ENCODE measurements at regions not wholly inside any gene's neighbourhood (a gene's known extent, or its start where the extent isn't known, plus 50 kb on each side); places are given as distances from the start of the nearest gene placed in this dataset.
"Not testable (repeated sequence)": the region's sequence is repeated elsewhere in the genome, so short reads cannot be mapped to it uniquely, and the experiment has no call there.

DNA sequence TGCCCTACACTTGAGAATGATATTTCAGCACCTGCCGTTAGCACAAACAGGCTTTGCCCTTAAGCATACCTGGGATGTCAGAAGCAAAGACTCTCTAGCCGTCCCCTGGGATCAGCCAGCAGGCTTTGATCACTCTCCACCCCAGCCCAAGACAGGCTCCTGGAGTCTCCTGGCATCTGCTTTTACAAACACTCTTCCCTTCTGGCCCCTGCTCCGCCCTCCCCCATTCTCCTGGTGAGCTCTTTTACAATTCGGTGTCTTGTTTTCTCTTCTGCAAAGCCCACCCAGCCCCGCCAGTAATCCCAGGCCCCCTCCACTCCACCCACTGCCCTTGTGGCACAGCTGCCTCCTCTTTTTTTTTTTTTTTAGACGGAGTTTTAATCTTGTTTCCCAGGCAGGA is 50.4 kb downstream of the KATNIP start:
- Histone ChIP-seq H4K20me1 (ENCODE audit: insufficient read depth) (peaks cover 17% of the 10 kb centered on the region), H3K27me3 (ENCODE audit: insufficient read depth, low read depth) (no peaks in the 10 kb centered on the region), H3K4me1 (replicated peaks; ENCODE audit: insufficient read depth) (no peaks in the 10 kb centered on the region), H3F3A (ENCODE audit: insufficient read depth, low read depth) (no peaks in the 10 kb centered on the region), H3K4me2 (no peak overlapping the region), H3K36me3 (ENCODE audit: low read depth) (no peaks in the 10 kb centered on the region), H3K9me2 (ENCODE audit: insufficient read depth) (no peaks in the 10 kb centered on the region), H2AFZ (no peak overlapping the region), H3K4me3 (no peak overlapping the region), H3K27ac (no peak overlapping the region), H3K79me2 (ENCODE audit: low read depth) (no peaks in the 10 kb centered on the region), H3K9me3 (ENCODE audit: insufficient read depth, low read depth) (no peaks in the 10 kb centered on the region)
- POLR2A ChIA-PET (ENCODE audit: unreplicated experiment): no interaction called here
- CTCF ChIA-PET: interaction anchor here (0.6 kb wide), 1 partner anchor 12 kb away, joined by 3 read pairs; no protein-coding TSS in a partner anchor
- no peak for TF ChIP-seq EZH2 (IDR thresholded peaks at IDR 0.05; ENCODE audit: low read depth)
- TF ChIP-seq CTCF (conservative IDR thresholded peaks at IDR 0.05): no peak
- DNase-seq: no peak
- intact Hi-C loops (cut with micrococcal nuclease; ENCODE audit: unreplicated experiment): no loop called here
- BruUV-seq (replicated peaks): no TSS peak

DNA sequence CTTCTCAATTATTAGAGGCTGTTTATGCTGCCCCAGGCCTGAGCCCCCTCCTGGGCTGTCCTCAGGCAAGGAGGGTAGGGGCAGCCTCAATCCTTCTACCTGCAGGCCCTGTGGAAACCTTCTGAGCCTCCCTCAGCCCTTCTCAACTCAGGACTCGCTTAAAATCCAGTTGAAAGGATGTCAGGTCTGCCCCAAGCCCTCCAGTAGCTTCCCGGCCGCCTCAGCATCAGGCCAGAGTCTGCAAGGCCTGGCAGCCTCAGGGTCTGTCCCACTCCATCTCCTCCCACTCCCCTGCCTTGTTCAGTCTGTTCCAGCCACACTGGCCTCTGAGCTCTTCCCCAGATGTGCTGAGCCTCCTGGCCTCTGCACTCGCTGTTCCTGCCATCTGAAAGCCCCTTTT is 52.2 kb downstream of the KATNIP start:
- DNase-seq: no peak
- H3K79me2 ChIP-seq (ENCODE audit: low read depth): no peaks in the 10 kb centered on the region
- no peak overlapping the region for H3K4me2 ChIP-seq
- H3K27me3 ChIP-seq (ENCODE audit: insufficient read depth, low read depth): no peaks in the 10 kb centered on the region
- no TSS peak for BruUV-seq (replicated peaks)
- POLR2A ChIA-PET (ENCODE audit: unreplicated experiment): interaction anchor here (0.6 kb wide), 1 partner anchor 20 kb away, joined by 3 read pairs; no protein-coding TSS in a partner anchor
- no peaks in the 10 kb centered on the region for H3K4me1 ChIP-seq (replicated peaks; ENCODE audit: insufficient read depth)
- no peak overlapping the region for H2AFZ ChIP-seq
- TF ChIP-seq EZH2 (IDR thresholded peaks at IDR 0.05; ENCODE audit: low read depth): no peak
- no peak for TF ChIP-seq CTCF (conservative IDR thresholded peaks at IDR 0.05)
- H3K36me3 ChIP-seq (ENCODE audit: low read depth): no peaks in the 10 kb centered on the region
- CTCF ChIA-PET: no interaction called here
- peaks cover 27% of the 10 kb centered on the region for H4K20me1 ChIP-seq (ENCODE audit: insufficient read depth)
- H3K9me2 ChIP-seq (ENCODE audit: insufficient read depth): no peaks in the 10 kb centered on the region
- no peak overlapping the region for H3K27ac ChIP-seq
- H3K4me3 ChIP-seq: no peak overlapping the region
- no peaks in the 10 kb centered on the region for H3F3A ChIP-seq (ENCODE audit: insufficient read depth, low read depth)
- H3K9me3 ChIP-seq (ENCODE audit: insufficient read depth, low read depth): no peaks in the 10 kb centered on the region
- intact Hi-C loops (cut with micrococcal nuclease; ENCODE audit: unreplicated experiment): no loop called here

GRCh38 chr16:27605500-27606106 is 55.7 kb downstream of the KATNIP start:
- peak in 1 of 2 experiments; percentile 5 for DNase-seq
- intact Hi-C loops (cut with micrococcal nuclease; ENCODE audit: unreplicated experiment); H3K36me3 ChIP-seq (ENCODE audit: low read depth); CTCF ChIA-PET; H3K27me3 ChIP-seq (ENCODE audit: insufficient read depth, low read depth); POLR2A ChIA-PET (ENCODE audit: unreplicated experiment); H2AFZ ChIP-seq; BruUV-seq (replicated peaks); H3K4me1 ChIP-seq (replicated peaks; ENCODE audit: insufficient read depth); H3F3A ChIP-seq (ENCODE audit: insufficient read depth, low read depth); H3K9me3 ChIP-seq (ENCODE audit: insufficient read depth, low read depth); H3K27ac ChIP-seq; H3K4me3 ChIP-seq; H3K79me2 ChIP-seq (ENCODE audit: low read depth); H3K4me2 ChIP-seq; H3K9me2 ChIP-seq (ENCODE audit: insufficient read depth): not testable (repeated sequence)
- TF ChIP-seq CTCF (conservative IDR thresholded peaks at IDR 0.05): peak; percentile 79
- H4K20me1 ChIP-seq (ENCODE audit: insufficient read depth): peaks cover 23% of the 10 kb centered on the region

Data from PC-9 (cell line).